ENCODE measurements at regions not wholly inside any gene's neighbourhood (a gene's known extent, or its start where the extent isn't known, plus 50 kb on each side); places are given as distances from the start of the nearest gene placed in this dataset.

DNA sequence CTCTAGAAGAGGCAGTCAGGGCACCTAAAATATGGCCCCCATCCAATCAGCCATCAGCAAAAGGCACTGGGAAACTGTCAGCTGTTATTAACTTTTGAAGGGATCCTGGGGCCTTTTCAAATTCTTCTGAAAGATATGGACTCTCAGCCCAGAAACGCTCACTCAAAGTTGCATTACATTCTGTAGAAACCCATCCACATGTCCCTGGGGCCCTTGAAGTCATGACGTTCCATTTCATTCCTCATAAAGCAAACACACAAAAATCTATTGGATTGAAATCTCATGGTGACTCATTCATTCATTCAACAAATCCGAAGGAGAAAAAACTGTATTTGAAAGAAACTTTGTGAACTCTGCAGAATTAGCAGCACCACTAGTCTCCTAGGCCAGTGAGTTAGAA lies 215.3 kb downstream of the C16orf95 start (continued):
- TF ChIP-seq ZNF701 (tag by site-specific recombination; IDR thresholded peaks at IDR 0.05) (no peak), ZNF426 (tag by site-specific recombination; IDR thresholded peaks at IDR 0.05) (no peak), ZNF707 (tag by site-specific recombination; IDR thresholded peaks at IDR 0.05) (no peak)

DNA sequence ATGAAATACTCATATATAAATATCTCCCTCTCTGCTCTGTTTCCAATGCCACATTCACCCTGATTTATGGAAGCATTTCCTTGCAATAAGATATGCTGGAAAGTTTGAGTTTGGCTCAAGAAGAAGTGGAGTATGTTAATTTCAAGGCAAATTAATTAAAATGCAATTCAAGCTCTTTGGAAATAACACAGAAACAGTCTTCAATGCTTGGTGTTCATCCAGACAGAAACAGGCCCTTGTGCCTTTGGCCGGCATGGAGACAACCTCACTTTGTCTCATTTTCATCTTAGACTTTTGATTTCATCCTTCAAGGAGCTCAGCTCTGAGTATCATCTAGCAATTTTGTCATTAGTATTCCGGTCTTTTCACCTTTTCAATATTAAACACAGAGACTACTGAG lies 210.0 kb downstream of the C16orf95 start:
- CTCF ChIA-PET, result interaction anchor here (0.9 to 1.2 kb wide), 2 partner anchors 172 to 191 kb away, joined by 4 to 5 read pairs; no protein-coding TSS in a partner anchor

DNA sequence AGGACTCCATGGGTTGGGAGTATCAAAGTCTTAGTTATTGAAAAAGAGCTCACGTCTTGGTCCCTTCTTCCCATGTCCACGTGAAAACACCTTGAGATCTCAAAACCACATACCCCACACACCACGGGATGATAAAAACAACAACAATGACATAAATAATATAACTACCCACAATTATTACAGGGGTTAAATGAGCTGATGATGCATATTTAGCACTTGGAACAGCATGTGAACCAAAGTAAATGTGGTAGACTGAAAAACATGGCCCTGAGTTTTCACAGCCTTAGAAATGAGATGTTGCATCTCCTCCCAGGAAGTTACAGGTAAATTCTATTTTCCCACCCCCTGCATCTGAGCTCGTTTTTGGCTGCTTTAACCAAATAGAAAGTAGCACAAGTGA lies 208.9 kb downstream of the C16orf95 start:
- H3K27ac ChIP-seq (ENCODE audit: extremely low read depth, low read depth, low read length), result no peak overlapping the region
- POLR2A ChIA-PET, result no interaction called here
- H3K9me3 ChIP-seq (ENCODE audit: control insufficient read depth, insufficient read depth, low read depth, low read length), result no peaks in the 10 kb centered on the region
- CTCF ChIA-PET, result interaction anchor here (1.1 to 1.2 kb wide), 2 partner anchors 31 to 545 kb away, joined by 3 read pairs; no protein-coding TSS in a partner anchor
- TF ChIP-seq ZNF549 (tag by site-specific recombination; IDR thresholded peaks at IDR 0.05) (no peak), SCRT2 (tag by site-specific recombination; IDR thresholded peaks at IDR 0.05) (no peak), PRDM1 (tag by site-specific recombination; IDR thresholded peaks at IDR 0.05) (no peak), ZNF510 (tag by site-specific recombination; IDR thresholded peaks at IDR 0.05; ENCODE audit: insufficient replicate concordance) (no peak), ZNF830 (tag by site-specific recombination; IDR thresholded peaks at IDR 0.05; ENCODE audit: low read depth) (no peak)
- TF ChIP-seq, protein P1, sequence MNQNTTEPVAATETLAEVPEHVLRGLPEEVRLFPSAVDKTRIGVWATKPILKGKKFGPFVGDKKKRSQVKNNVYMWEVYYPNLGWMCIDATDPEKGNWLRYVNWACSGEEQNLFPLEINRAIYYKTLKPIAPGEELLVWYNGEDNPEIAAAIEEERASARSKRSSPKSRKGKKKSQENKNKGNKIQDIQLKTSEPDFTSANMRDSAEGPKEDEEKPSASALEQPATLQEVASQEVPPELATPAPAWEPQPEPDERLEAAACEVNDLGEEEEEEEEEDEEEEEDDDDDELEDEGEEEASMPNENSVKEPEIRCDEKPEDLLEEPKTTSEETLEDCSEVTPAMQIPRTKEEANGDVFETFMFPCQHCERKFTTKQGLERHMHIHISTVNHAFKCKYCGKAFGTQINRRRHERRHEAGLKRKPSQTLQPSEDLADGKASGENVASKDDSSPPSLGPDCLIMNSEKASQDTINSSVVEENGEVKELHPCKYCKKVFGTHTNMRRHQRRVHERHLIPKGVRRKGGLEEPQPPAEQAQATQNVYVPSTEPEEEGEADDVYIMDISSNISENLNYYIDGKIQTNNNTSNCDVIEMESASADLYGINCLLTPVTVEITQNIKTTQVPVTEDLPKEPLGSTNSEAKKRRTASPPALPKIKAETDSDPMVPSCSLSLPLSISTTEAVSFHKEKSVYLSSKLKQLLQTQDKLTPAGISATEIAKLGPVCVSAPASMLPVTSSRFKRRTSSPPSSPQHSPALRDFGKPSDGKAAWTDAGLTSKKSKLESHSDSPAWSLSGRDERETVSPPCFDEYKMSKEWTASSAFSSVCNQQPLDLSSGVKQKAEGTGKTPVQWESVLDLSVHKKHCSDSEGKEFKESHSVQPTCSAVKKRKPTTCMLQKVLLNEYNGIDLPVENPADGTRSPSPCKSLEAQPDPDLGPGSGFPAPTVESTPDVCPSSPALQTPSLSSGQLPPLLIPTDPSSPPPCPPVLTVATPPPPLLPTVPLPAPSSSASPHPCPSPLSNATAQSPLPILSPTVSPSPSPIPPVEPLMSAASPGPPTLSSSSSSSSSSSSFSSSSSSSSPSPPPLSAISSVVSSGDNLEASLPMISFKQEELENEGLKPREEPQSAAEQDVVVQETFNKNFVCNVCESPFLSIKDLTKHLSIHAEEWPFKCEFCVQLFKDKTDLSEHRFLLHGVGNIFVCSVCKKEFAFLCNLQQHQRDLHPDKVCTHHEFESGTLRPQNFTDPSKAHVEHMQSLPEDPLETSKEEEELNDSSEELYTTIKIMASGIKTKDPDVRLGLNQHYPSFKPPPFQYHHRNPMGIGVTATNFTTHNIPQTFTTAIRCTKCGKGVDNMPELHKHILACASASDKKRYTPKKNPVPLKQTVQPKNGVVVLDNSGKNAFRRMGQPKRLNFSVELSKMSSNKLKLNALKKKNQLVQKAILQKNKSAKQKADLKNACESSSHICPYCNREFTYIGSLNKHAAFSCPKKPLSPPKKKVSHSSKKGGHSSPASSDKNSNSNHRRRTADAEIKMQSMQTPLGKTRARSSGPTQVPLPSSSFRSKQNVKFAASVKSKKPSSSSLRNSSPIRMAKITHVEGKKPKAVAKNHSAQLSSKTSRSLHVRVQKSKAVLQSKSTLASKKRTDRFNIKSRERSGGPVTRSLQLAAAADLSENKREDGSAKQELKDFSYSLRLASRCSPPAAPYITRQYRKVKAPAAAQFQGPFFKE (tag by site-specific recombination; IDR thresholded peaks at IDR 0.05; ENCODE audit: borderline replicate concordance), result no peak
- TF ChIP-seq, protein P2, sequence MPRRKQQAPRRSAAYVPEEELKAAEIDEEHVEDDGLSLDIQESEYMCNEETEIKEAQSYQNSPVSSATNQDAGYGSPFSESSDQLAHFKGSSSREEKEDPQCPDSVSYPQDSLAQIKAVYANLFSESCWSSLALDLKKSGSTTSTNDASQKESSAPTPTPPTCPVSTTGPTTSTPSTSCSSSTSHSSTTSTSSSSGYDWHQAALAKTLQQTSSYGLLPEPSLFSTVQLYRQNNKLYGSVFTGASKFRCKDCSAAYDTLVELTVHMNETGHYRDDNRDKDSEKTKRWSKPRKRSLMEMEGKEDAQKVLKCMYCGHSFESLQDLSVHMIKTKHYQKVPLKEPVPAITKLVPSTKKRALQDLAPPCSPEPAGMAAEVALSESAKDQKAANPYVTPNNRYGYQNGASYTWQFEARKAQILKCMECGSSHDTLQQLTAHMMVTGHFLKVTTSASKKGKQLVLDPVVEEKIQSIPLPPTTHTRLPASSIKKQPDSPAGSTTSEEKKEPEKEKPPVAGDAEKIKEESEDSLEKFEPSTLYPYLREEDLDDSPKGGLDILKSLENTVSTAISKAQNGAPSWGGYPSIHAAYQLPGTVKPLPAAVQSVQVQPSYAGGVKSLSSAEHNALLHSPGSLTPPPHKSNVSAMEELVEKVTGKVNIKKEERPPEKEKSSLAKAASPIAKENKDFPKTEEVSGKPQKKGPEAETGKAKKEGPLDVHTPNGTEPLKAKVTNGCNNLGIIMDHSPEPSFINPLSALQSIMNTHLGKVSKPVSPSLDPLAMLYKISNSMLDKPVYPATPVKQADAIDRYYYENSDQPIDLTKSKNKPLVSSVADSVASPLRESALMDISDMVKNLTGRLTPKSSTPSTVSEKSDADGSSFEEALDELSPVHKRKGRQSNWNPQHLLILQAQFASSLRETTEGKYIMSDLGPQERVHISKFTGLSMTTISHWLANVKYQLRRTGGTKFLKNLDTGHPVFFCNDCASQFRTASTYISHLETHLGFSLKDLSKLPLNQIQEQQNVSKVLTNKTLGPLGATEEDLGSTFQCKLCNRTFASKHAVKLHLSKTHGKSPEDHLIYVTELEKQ (tag by site-specific recombination; IDR thresholded peaks at IDR 0.05; ENCODE audit: borderline replicate concordance), result no peak
- H3K4me3 ChIP-seq (ENCODE audit: low read depth, low read length), result no peak overlapping the region
- no peaks in the 10 kb centered on the region for H3K4me1 ChIP-seq (ENCODE audit: control insufficient read depth, insufficient read depth, low read length)
- H3K36me3 ChIP-seq (ENCODE audit: control insufficient read depth in 2 of 2, insufficient read depth in 1 of 2, low read length in 2 of 2), result no peaks in the 10 kb centered on the region

More for the DNA sequence above, 210.0 kb downstream of the C16orf95 start:
- TF ChIP-seq ZNF792 (tag by site-specific recombination; IDR thresholded peaks at IDR 0.05), result no peak
- no peak for TF ChIP-seq ZNF521 (tag by site-specific recombination; IDR thresholded peaks at IDR 0.05)
- TF ChIP-seq, protein P1 (tag by site-specific recombination; IDR thresholded peaks at IDR 0.05; ENCODE audit: borderline replicate concordance), result no peak
- TF ChIP-seq FEZF1 (tag by site-specific recombination; IDR thresholded peaks at IDR 0.05), result no peak
- no peak for TF ChIP-seq ZNF837 (tag by site-specific recombination; IDR thresholded peaks at IDR 0.05)
- TF ChIP-seq OVOL3 (tag by site-specific recombination; IDR thresholded peaks at IDR 0.05), result no peak
- no peak for TF ChIP-seq YY2 (tag by site-specific recombination; IDR thresholded peaks at IDR 0.05)
- TF ChIP-seq ZNF138 (tag by site-specific recombination; IDR thresholded peaks at IDR 0.05; ENCODE audit: borderline replicate concordance), result no peak
- Histone ChIP-seq H3K4me1 (ENCODE audit: control insufficient read depth, insufficient read depth, low read length) (no peaks in the 10 kb centered on the region), H3K27ac (ENCODE audit: extremely low read depth, low read depth, low read length) (no peak overlapping the region), H3K4me3 (ENCODE audit: low read depth, low read length) (no peak overlapping the region), H3K9me3 (ENCODE audit: control insufficient read depth, insufficient read depth, low read depth, low read length) (no peaks in the 10 kb centered on the region), H3K36me3 (ENCODE audit: control insufficient read depth in 2 of 2, insufficient read depth in 1 of 2, low read length in 2 of 2) (no peaks in the 10 kb centered on the region)
- POLR2A ChIA-PET, result no interaction called here
